Activated CD4-positive, alpha-beta T cell treated with anti-CD3 and anti-CD28 coated beads, Interleukin-2, amount 10 ng/mL, durations not matched to agents 7 days and 5 days (primary cell): ENCODE measurements at regions not wholly inside any gene's neighbourhood (a gene's known extent, or its start where the extent isn't known, plus 50 kb on each side); places are given as distances from the start of the nearest gene placed in this dataset.

Experiments used
- CTCF ChIA-PET: fragments of 350-600 bp; sonication (Branson Sonifier 250); formaldehyde crosslinking; loops from one replicate; lab custom pipeline; 2021; ENCODE audit warnings: antibody characterized with exemption; lab: Charles Lee
- POLR2A ChIA-PET: fragments of 350-600 bp; sonication (Branson Sonifier 250); formaldehyde crosslinking; loops from one replicate; lab custom pipeline; 2021; ENCODE audit warnings: antibody characterized with exemption; lab: Charles Lee
- DNase-seq: peaks from one replicate; pipeline ENCODE4 v3.0.0-alpha.2; 2020
- H3K27ac Mint-ChIP-seq: one replicate; pipeline ENCODE4 v1.8.0; 2021; ENCODE audit warnings: mild to moderate bottlenecking, moderate library complexity, mixed read lengths
- H3K27me3 Mint-ChIP-seq: one replicate; pipeline ENCODE4 v1.8.0; 2021; ENCODE audit warnings: mixed read lengths
- H3K36me3 Mint-ChIP-seq: one replicate; pipeline ENCODE4 v1.8.0; 2021; ENCODE audit warnings: low read depth, mixed read lengths
- H3K4me1 Mint-ChIP-seq: one replicate; pipeline ENCODE4 v1.8.0; 2021; ENCODE audit warnings: mixed read lengths
- H3K4me3 Mint-ChIP-seq: one replicate; pipeline ENCODE4 v1.8.0; 2021; ENCODE audit warnings: mild to moderate bottlenecking, moderate library complexity, mixed read lengths
- H3K9me3 Mint-ChIP-seq: one replicate; pipeline ENCODE4 v1.8.0; 2021; ENCODE audit warnings: mixed read lengths

DNA sequence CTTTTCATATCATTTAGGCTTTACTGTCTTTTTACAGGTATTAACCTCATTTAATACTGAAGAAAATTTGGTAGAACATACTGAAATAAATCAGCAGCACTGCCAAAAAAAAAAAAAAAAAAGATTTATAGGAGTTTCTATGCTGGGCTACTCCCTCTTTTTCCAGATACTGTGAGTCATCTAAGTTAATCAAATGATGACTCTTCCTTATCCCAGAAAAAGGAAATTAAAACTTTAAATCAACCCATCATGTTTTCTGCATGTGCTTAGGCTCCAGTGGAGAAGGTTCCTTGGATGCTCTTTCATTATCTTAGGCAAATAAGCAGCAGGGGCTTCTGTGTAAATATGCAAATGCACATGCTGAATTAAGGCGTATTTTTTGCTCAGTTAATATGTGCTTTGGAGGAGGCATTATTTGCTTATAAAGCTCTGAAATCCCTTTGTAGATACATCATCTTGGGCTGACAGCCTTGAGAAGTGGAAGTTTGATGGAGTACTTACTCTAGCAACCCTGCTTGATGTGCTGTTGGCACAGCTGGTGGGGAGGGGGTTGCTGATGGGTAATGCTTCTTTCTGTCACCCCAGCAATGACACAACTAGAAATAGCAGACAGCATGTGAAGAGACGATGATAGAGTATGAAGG, 136.1 kb downstream of the C4orf33 start:
- Mint-ChIP-seq H3K36me3 (no peaks in the 10 kb centered on the region), H3K4me3 (no peak overlapping the region), H3K9me3 (no peaks in the 10 kb centered on the region), H3K27me3 (peaks cover 5% of the 10 kb centered on the region), H3K4me1 (no peaks in the 10 kb centered on the region), H3K27ac (no peak overlapping the region)
- POLR2A ChIA-PET: no interaction called here
- CTCF ChIA-PET: no interaction called here
- DNase-seq: no peak

DNA sequence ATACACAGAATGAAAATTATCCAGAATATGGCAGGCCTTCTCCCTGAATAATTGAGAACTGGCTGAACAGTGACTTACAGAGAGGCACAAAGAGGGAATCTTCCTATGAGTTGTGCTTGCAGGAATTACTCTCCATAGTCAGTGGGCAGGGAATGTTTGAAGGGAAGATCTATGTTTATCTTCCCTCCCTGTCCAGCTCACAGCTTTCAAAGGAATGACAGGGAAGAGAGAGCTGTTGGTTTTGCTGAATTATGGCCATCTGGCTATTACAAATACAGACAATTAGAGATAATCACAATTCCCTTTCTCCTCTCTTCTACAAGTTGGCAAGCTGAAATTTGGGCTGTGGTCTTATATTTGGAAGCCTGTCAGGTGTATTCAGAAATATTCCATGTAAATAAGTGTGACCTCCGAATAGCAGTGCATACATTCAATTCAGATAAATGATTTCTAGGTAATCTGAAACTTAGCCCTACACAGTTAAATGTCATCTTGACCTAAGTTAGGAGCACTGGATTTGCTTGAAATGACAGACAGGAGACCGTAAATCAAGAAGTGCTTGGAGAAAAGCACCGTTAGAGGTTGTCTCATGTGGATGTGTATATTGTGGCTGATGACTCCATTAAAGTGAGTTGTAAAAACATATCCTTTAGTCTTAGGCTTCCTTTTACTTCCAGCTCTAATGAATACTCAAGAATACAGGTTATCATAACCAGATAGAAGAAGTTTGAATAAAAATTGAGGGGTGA, 136.8 kb downstream of the C4orf33 start:
- DNase-seq: no peak
- ChIA-PET CTCF (no interaction called here), POLR2A (no interaction called here)
- Mint-ChIP-seq H3K4me3 (no peak overlapping the region), H3K9me3 (no peaks in the 10 kb centered on the region), H3K4me1 (no peaks in the 10 kb centered on the region), H3K27ac (no peak overlapping the region), H3K36me3 (no peaks in the 10 kb centered on the region), H3K27me3 (peaks cover 5% of the 10 kb centered on the region)

DNA sequence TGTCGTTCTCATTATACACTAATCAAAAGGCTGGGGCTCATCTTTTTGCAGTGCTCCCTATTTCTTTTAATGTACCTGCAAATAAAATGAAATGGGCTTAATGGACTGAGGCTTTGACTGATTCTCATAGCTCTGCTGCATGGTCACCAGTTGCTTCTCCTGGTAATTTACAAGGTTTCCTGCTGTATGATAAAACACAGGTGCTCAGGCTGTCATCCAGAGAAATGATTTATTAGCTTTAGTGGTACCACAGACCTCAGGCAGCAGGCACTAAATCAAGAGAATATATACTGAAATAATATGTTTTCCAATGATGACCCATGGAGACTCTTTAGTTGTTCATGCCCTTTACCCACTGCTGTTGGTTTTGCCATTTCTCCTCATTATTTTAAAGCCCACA, 137.7 kb downstream of the C4orf33 start:
- Mint-ChIP-seq H3K9me3 (no peaks in the 10 kb centered on the region), H3K27me3 (peaks cover 5% of the 10 kb centered on the region), H3K4me3 (no peak overlapping the region), H3K36me3 (no peaks in the 10 kb centered on the region), H3K27ac (no peak overlapping the region), H3K4me1 (no peaks in the 10 kb centered on the region)
- POLR2A ChIA-PET: no interaction called here
- no peak for DNase-seq
- CTCF ChIA-PET: no interaction called here

DNA sequence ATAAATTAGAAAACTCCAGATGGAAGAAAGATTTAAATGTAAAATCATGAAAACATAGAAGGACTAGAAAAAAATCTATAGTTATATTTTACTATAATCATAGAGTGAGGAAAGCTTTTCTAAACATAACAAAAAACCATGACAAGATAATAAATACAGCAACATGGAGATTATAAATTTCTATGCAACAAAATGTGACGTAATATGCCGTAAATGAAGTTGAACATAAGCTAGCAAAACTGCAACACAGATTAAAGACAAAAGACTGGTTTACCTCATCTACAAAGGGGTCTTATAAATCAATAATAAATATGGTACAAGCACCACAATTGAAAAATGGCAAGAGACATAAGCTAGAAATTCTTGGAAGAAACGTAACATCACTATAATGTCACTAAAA, 140.4 kb downstream of the C4orf33 start:
- DNase-seq: no peak
- H3K27me3 Mint-ChIP-seq: no peaks in the 10 kb centered on the region
- no peaks in the 10 kb centered on the region for H3K36me3 Mint-ChIP-seq
- ChIA-PET POLR2A (no interaction called here), CTCF (no interaction called here)
- H3K4me1 Mint-ChIP-seq: no peaks in the 10 kb centered on the region
- H3K4me3 Mint-ChIP-seq: no peak overlapping the region
- H3K9me3 Mint-ChIP-seq: no peaks in the 10 kb centered on the region
- no peak overlapping the region for H3K27ac Mint-ChIP-seq

DNA sequence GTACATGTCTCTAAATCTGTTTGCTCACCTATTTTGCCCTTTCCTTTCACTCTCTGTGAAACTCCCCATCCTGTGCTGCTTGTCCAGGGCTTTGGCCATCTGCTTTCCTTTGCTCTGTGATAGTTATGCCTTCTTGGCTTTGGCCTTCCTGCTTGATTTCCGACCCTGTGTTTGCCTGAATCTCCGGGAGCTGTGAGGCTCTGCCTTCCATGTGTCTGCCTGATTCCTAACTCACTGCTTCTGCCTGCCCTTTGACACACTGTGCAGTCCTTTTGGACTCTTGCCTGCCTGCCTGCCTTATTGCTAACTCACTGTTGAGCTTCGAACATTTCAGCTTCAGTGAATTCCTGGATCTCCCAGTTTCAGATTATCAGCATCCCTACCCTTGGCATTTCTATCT, 143.1 kb downstream of the C4orf33 start:
- H3K4me3 Mint-ChIP-seq: no peak overlapping the region
- no peak overlapping the region for H3K27ac Mint-ChIP-seq
- no peaks in the 10 kb centered on the region for H3K36me3 Mint-ChIP-seq
- ChIA-PET CTCF (no interaction called here), POLR2A (no interaction called here)
- no peaks in the 10 kb centered on the region for H3K4me1 Mint-ChIP-seq
- DNase-seq: no peak
- H3K27me3 Mint-ChIP-seq: no peaks in the 10 kb centered on the region
- H3K9me3 Mint-ChIP-seq: no peaks in the 10 kb centered on the region

DNA sequence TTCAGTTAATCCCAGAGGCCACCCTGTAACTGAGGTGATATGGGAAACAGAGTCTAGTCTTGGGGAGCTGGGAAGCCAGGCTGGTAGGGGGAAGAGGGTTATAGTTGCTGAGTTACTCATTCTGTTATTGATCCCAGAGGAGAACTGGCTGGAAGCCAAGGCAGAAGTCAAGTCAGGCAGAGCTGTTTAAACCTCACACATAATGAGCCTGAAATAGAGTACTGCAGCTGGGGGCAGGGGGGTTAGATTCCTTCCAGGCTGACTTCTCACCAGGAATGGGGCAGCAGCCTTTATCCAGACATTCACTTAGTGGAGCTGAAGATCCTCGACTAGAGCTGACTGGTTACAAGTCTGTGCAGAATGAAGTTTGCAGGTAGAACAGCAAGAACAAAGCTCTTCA, 144.9 kb downstream of the C4orf33 start:
- Mint-ChIP-seq H3K4me3 (no peak overlapping the region), H3K27me3 (peaks cover 3% of the 10 kb centered on the region), H3K27ac (no peak overlapping the region), H3K4me1 (no peaks in the 10 kb centered on the region), H3K9me3 (no peaks in the 10 kb centered on the region), H3K36me3 (no peaks in the 10 kb centered on the region)
- ChIA-PET POLR2A (no interaction called here), CTCF (interaction anchor here (0.6 kb wide), 1 partner anchor 50 kb away, joined by 3 read pairs; no protein-coding TSS in a partner anchor)
- no peak for DNase-seq

DNA sequence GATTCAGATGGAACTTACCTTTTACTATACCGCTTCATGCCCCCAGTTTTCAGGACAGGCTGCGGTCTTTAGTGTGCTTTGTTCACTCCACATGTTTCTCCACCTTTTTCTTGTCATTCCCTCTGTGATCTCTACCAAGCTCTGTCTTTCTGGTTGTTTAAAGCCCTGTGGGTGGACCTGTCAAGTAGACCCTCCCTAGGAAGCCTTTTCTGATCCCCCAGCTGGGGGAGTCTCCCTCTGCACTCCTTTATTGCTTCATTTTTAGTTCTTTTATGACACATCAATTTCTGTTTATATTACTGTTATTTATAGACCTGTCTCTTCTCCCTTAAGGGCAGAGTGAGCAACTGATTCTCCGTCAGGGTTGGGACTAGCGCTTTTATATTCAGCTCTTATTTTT, 150.2 kb downstream of the C4orf33 start:
- H3K9me3 Mint-ChIP-seq: no peaks in the 10 kb centered on the region
- no peak for DNase-seq
- no peaks in the 10 kb centered on the region for H3K4me1 Mint-ChIP-seq
- H3K36me3 Mint-ChIP-seq: no peaks in the 10 kb centered on the region
- no peak overlapping the region for H3K27ac Mint-ChIP-seq
- ChIA-PET CTCF (no interaction called here), POLR2A (no interaction called here)
- H3K27me3 Mint-ChIP-seq: peaks cover 3% of the 10 kb centered on the region
- H3K4me3 Mint-ChIP-seq: no peak overlapping the region

DNA sequence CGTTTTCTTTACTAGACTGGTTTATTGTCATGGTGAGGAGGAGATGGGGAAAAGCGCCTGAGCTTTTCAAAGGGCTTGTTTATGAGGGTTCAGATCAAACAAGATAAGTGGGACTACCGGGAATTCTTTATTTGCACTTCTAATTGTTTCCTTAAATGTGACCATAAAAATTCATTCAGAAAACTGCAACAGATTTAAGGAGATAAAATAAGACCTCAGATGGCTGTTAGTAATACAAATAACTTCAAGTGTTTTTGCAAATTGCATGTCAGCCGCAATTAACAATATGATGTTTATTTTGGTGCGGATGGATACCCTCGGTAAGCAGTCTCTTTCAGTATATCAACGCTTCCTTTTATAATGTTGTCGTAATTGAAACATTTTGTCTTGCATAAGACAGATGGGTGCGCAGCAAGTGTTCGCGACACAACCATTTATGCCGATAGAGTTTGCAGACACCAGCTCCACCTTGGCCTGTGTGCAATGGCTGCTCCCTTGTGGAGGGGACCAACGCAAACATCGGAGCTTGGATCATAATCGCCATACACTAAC, 151.0 kb downstream of the C4orf33 start:
- Mint-ChIP-seq H3K27ac (no peak overlapping the region), H3K36me3 (no peaks in the 10 kb centered on the region), H3K9me3 (no peaks in the 10 kb centered on the region), H3K4me1 (no peaks in the 10 kb centered on the region), H3K4me3 (no peak overlapping the region), H3K27me3 (peaks cover 3% of the 10 kb centered on the region)
- no peak for DNase-seq
- ChIA-PET CTCF (no interaction called here), POLR2A (no interaction called here)

DNA sequence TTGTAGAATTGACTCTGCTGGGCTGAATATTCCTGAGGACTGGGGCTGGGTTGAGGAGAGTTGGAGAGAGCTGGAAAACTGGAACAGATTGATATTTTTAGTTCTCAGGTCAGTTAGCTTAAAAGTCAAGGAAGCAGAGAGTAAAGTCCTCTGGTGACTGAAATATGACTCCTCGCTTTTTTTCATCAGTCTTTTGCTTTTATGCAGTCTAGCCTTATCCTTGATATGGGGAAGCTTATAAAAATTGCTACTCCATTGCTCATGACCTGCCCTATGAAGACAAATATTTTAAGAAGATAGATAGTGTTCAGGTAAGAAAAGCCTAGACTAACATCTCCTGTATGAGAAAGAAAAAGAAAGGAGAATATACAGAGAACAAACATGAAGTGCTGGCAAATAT, 152.7 kb downstream of the C4orf33 start:
- ChIA-PET POLR2A (no interaction called here), CTCF (interaction anchor here (1.3 kb wide), 1 partner anchor 10 kb away, joined by 3 read pairs; no protein-coding TSS in a partner anchor)
- no peaks in the 10 kb centered on the region for H3K9me3 Mint-ChIP-seq
- DNase-seq: no peak
- peaks cover 3% of the 10 kb centered on the region for H3K27me3 Mint-ChIP-seq
- no peak overlapping the region for H3K27ac Mint-ChIP-seq
- H3K4me1 Mint-ChIP-seq: no peaks in the 10 kb centered on the region
- no peaks in the 10 kb centered on the region for H3K36me3 Mint-ChIP-seq
- no peak overlapping the region for H3K4me3 Mint-ChIP-seq

DNA sequence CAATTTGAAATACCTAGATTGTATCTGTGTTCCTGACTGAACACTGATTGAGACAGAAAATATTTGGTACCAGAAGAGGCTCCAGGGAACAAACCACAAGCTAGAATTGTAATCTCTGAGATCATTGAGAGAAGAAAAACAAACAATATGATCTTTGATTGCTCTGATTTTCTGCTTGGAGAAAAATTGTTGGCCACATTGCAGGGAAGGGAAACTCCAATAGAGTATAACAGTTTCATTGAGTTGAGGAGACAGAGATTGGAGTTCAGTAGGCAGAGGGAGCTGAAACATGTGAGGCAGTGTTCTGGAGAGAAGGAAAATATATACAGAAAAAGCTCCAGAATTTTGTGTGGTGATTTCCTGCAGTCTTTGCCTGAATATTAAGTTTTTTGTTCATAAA, 158.2 kb downstream of the C4orf33 start:
- H3K4me1 Mint-ChIP-seq: no peaks in the 10 kb centered on the region
- ChIA-PET CTCF (interaction anchor here (0.6 kb wide), 1 partner anchor 499 kb away, joined by 5 read pairs; no protein-coding TSS in a partner anchor), POLR2A (no interaction called here)
- no peak overlapping the region for H3K27ac Mint-ChIP-seq
- no peak for DNase-seq
- peaks cover under 1% of the 10 kb centered on the region for H3K27me3 Mint-ChIP-seq
- no peaks in the 10 kb centered on the region for H3K9me3 Mint-ChIP-seq
- H3K4me3 Mint-ChIP-seq: no peak overlapping the region
- no peaks in the 10 kb centered on the region for H3K36me3 Mint-ChIP-seq

DNA sequence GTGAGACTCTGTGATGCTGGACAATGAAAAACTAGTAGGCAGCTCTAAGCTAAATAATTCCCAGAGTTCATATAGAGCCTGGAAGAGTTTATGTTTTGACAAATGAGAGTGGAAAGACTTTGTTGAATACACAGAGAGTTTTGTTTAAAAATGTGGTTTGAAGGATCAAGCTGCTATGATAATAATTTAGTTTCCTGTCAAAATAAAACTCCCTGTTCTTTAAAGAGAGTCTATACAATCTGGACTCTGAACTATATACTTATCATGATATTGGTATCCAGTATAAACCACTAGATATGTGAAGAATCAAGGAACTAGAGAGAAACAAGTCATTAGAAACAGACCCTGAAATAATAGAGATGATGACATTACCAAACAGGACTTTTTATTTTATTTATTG, 158.6 kb downstream of the C4orf33 start:
- POLR2A ChIA-PET: no interaction called here
- H3K4me1 Mint-ChIP-seq: no peaks in the 10 kb centered on the region
- CTCF ChIA-PET: no interaction called here

DNA sequence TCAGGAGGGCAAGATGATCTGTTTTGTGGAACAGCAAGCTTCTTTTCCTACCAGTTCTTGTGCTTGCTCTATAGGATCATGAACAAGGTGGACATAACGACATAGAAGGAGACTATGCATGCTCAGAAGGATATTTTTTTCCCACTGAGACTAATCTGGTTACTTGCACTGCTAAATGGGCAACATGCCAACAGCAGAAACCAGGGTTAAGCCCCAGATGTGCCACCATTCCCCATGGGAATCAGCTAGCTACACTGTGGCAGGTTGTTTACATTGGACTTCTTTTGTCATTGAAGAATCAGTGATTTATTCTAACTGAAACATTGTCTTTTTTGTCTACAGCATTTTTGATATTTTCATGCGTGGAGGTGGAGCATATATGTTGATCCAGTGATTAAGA, 165.6 kb downstream of the C4orf33 start:
- Mint-ChIP-seq H3K4me3 (no peak overlapping the region), H3K9me3 (no peaks in the 10 kb centered on the region), H3K36me3 (no peaks in the 10 kb centered on the region), H3K4me1 (peaks cover 6% of the 10 kb centered on the region), H3K27ac (no peak overlapping the region), H3K27me3 (peaks cover 8% of the 10 kb centered on the region)
- no peak for DNase-seq
- ChIA-PET CTCF (no interaction called here), POLR2A (no interaction called here)

More for the DNA sequence above, 158.6 kb downstream of the C4orf33 start:
- Mint-ChIP-seq H3K27ac (no peak overlapping the region), H3K4me3 (no peak overlapping the region), H3K36me3 (no peaks in the 10 kb centered on the region), H3K27me3 (peaks cover 2% of the 10 kb centered on the region), H3K9me3 (no peaks in the 10 kb centered on the region)
- DNase-seq: no peak

DNA sequence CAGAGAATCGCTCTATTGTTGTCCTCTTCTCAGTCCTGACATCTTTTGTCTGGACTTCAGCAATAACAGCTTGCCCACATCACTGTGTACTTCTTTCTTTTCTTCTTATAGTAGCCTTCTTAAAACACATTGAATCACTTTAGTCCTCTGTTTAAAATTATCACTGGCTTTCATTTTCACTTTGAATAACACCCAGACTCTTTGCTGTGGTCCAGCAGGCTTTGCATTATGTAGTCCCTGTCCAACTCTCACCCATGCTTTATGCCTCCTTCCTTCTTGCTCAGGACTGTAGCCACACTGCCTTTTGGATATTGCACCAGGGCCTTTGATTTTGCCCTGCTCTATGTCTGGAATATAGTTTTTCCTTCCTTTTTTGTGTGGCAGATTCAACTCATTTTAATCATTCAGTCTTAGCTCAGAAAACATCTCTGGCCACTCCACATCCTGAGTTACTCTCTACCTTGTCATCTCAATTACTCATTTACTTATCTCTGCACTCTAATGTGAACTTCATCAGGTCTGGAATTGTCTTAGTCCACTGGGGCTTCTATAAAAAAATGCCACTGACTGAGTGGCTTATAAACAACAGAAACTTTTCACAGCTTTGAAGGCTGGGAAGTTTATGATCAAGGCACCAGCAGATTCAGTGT, 168.2 kb downstream of the C4orf33 start:
- DNase-seq: no peak
- no peaks in the 10 kb centered on the region for H3K9me3 Mint-ChIP-seq
- no peak overlapping the region for H3K27ac Mint-ChIP-seq
- peaks cover 6% of the 10 kb centered on the region for H3K4me1 Mint-ChIP-seq
- ChIA-PET POLR2A (no interaction called here), CTCF (no interaction called here)
- no peaks in the 10 kb centered on the region for H3K36me3 Mint-ChIP-seq
- no peak overlapping the region for H3K4me3 Mint-ChIP-seq
- H3K27me3 Mint-ChIP-seq: peaks cover 7% of the 10 kb centered on the region
